ENCODE measurements at regions not wholly inside any gene's neighbourhood (a gene's known extent, or its start where the extent isn't known, plus 50 kb on each side); places are given as distances from the start of the nearest gene placed in this dataset.

DNA sequence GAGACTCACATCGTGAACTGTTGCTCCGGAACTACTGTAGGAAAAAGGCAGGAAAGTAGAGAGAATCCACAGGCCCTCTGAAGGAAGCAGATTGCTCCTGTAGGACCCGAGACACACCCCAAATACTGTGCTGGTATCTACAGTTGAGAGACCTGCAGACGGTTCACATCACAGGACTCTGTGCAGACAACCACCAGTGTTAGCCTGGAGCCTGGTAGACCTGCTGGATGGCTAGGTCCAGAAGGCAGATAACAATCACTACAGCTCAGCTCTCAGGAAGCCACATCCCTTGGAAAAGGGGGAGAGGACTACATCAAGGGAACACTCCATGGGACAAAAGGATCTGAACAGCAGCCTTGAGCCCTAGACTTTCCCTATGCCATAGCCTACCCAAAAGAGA, 311.8 kb upstream of the PRKCQ start:
- H3K4me2 ChIP-seq (ENCODE audit: insufficient read depth, low read length, poor library complexity, severe bottlenecking): no peak overlapping the region
- H3K9me3 ChIP-seq (replicated peaks in 1 of 2; ENCODE audit: control insufficient read depth in 2 of 2, insufficient read depth in 1 of 2, low read depth in 1 of 2, low read length in 2 of 2): peaks cover 0 to 2% of the 10 kb centered on the region in 2 donors
- peaks cover 0 to 3% of the 10 kb centered on the region in 2 donors for H3K4me1 ChIP-seq (ENCODE audit: control insufficient read depth in 2 of 2, insufficient read depth in 1 of 2, low read depth in 1 of 2, low read length in 2 of 2)
- H3K9ac ChIP-seq (ENCODE audit: low read depth, low read length, poor library complexity): no peak overlapping the region
- no peak overlapping the region for H3K4me3 ChIP-seq (ENCODE audit: low read length in 2 of 2)
- no peak overlapping the region for H4K8ac ChIP-seq (ENCODE audit: low read depth, low read length)
- H2BK12ac ChIP-seq (ENCODE audit: low read length): no peak overlapping the region
- no peak overlapping the region for H2BK15ac ChIP-seq (ENCODE audit: low read length)
- no peak overlapping the region for H3K4ac ChIP-seq (ENCODE audit: low read length)
- H3K27me3 ChIP-seq (ENCODE audit: control insufficient read depth in 3 of 3, insufficient read depth in 3 of 3, low read depth in 1 of 3, low read length in 3 of 3): no peaks in the 10 kb centered on the region
- no peak overlapping the region for H4K91ac ChIP-seq (ENCODE audit: low read depth, low read length, poor library complexity)
- H3K79me1 ChIP-seq (ENCODE audit: low read depth, low read length): no peaks in the 10 kb centered on the region
- no CpG with 5 or more reads among the region's 4 CpGs for WGBS, 2 donors (ENCODE audit: extremely low coverage in 2 of 2, insufficient read length in 2 of 2, insufficient replicate concordance in 1 of 2)
- H2AK5ac ChIP-seq (ENCODE audit: low read depth, low read length): no peak overlapping the region
- no peaks in the 10 kb centered on the region for H3K36me3 ChIP-seq (replicated peaks in 1 of 2; ENCODE audit: control insufficient read depth in 2 of 2, insufficient read depth in 2 of 2, low read length in 2 of 2)
- H3K18ac ChIP-seq (ENCODE audit: low read length): no peak overlapping the region
- H3K23ac ChIP-seq (ENCODE audit: low read depth, low read length, poor library complexity): no peak overlapping the region
- no peak overlapping the region for H2BK5ac ChIP-seq (ENCODE audit: low read length)
- H2BK120ac ChIP-seq (ENCODE audit: low read depth, low read length): no peak overlapping the region
- DNase-seq (ENCODE audit: low spot score): no peak
- H2AFZ ChIP-seq (ENCODE audit: low read length): no peak overlapping the region
- no peak overlapping the region for H3K14ac ChIP-seq (ENCODE audit: low read length)
- no peak overlapping the region for H3K27ac ChIP-seq (replicated peaks; ENCODE audit: low read length)

DNA sequence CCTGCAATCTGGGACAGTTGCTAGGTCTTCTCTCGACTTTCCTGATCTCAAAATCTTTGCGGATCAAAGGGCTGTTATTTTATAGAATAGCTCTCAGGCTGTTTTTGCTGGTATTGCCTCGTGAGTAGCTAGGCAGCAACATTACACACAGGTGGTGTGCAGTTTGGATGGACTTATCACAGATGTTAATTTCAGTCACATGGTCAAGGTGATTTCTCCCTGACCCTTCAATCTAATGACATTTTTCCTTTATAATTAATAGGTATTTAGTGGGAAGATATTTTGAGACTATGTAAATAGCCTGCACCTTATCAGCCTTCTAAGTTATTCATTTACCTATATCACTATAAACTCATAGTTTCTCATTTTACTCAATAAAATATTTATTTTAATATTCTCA, 309.6 kb upstream of the PRKCQ start:
- no peak overlapping the region for H3K27ac ChIP-seq (replicated peaks; ENCODE audit: low read length)
- no peak overlapping the region for H2BK15ac ChIP-seq (ENCODE audit: low read length)
- H3K4me3 ChIP-seq (ENCODE audit: low read length in 2 of 2): no peak overlapping the region
- H2BK120ac ChIP-seq (ENCODE audit: low read depth, low read length): no peak overlapping the region
- no peak overlapping the region for H2BK5ac ChIP-seq (ENCODE audit: low read length)
- no peak overlapping the region for H3K14ac ChIP-seq (ENCODE audit: low read length)
- no peak overlapping the region for H3K23ac ChIP-seq (ENCODE audit: low read depth, low read length, poor library complexity)
- no peak overlapping the region for H2AK5ac ChIP-seq (ENCODE audit: low read depth, low read length)
- no CpG with 5 or more reads among the region's 3 CpGs for WGBS, 2 donors (ENCODE audit: extremely low coverage in 2 of 2, insufficient read length in 2 of 2, insufficient replicate concordance in 1 of 2)
- no peak for DNase-seq (ENCODE audit: low spot score)
- no peak overlapping the region for H4K8ac ChIP-seq (ENCODE audit: low read depth, low read length)
- no peak overlapping the region for H2AFZ ChIP-seq (ENCODE audit: low read length)
- H2BK12ac ChIP-seq (ENCODE audit: low read length): no peak overlapping the region
- H3K9ac ChIP-seq (ENCODE audit: low read depth, low read length, poor library complexity): no peak overlapping the region
- no peak overlapping the region for H3K4ac ChIP-seq (ENCODE audit: low read length)
- H3K18ac ChIP-seq (ENCODE audit: low read length): no peak overlapping the region
- no peak overlapping the region for H3K4me2 ChIP-seq (ENCODE audit: insufficient read depth, low read length, poor library complexity, severe bottlenecking)
- H3K27me3 ChIP-seq (ENCODE audit: control insufficient read depth in 3 of 3, insufficient read depth in 3 of 3, low read depth in 1 of 3, low read length in 3 of 3): no peaks in the 10 kb centered on the region
- no peaks in the 10 kb centered on the region for H3K79me1 ChIP-seq (ENCODE audit: low read depth, low read length)
- H4K91ac ChIP-seq (ENCODE audit: low read depth, low read length, poor library complexity): no peak overlapping the region
- peaks cover 0 to 2% of the 10 kb centered on the region in 2 donors for H3K9me3 ChIP-seq (replicated peaks in 1 of 2; ENCODE audit: control insufficient read depth in 2 of 2, insufficient read depth in 1 of 2, low read depth in 1 of 2, low read length in 2 of 2)
- peaks cover 0 to 3% of the 10 kb centered on the region in 2 donors for H3K4me1 ChIP-seq (ENCODE audit: control insufficient read depth in 2 of 2, insufficient read depth in 1 of 2, low read depth in 1 of 2, low read length in 2 of 2)
- H3K36me3 ChIP-seq (replicated peaks in 1 of 2; ENCODE audit: control insufficient read depth in 2 of 2, insufficient read depth in 2 of 2, low read length in 2 of 2): no peaks in the 10 kb centered on the region

DNA sequence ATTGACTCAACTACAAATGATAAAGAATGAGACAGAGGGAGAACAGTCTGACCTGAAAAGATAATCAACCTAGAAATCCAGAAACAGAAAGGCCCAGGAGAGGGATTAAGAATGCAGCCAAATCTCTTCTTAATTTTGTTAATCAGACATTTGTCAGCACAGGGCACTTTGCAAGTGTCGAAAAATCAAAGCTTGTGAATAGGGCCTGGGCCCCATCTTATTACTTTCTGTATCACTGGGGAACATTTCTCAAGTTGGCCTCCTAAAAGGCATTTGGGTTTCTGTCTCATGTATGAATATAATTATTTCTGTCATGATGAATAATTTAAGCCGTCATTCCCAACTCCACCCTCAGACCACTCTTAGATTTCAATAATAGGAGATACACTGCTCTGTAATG, 308.4 kb upstream of the PRKCQ start:
- Histone ChIP-seq H4K91ac (ENCODE audit: low read depth, low read length, poor library complexity) (no peak overlapping the region), H3K36me3 (replicated peaks in 1 of 2; ENCODE audit: control insufficient read depth in 2 of 2, insufficient read depth in 2 of 2, low read length in 2 of 2) (no peaks in the 10 kb centered on the region), H2AK5ac (ENCODE audit: low read depth, low read length) (no peak overlapping the region), H2BK15ac (ENCODE audit: low read length) (no peak overlapping the region), H3K27me3 (ENCODE audit: control insufficient read depth in 3 of 3, insufficient read depth in 3 of 3, low read depth in 1 of 3, low read length in 3 of 3) (no peaks in the 10 kb centered on the region), H3K14ac (ENCODE audit: low read length) (no peak overlapping the region), H4K8ac (ENCODE audit: low read depth, low read length) (no peak overlapping the region), H3K18ac (ENCODE audit: low read length) (no peak overlapping the region), H2AFZ (ENCODE audit: low read length) (no peak overlapping the region), H2BK5ac (ENCODE audit: low read length) (no peak overlapping the region), H3K4me1 (ENCODE audit: control insufficient read depth in 2 of 2, insufficient read depth in 1 of 2, low read depth in 1 of 2, low read length in 2 of 2) (peaks cover 0 to 5% of the 10 kb centered on the region in 2 donors), H2BK12ac (ENCODE audit: low read length) (no peak overlapping the region), H3K4me2 (ENCODE audit: insufficient read depth, low read length, poor library complexity, severe bottlenecking) (no peak overlapping the region), H3K4ac (ENCODE audit: low read length) (no peak overlapping the region), H3K4me3 (ENCODE audit: low read length in 2 of 2) (no peak overlapping the region), H3K23ac (ENCODE audit: low read depth, low read length, poor library complexity) (no peak overlapping the region), H2BK120ac (ENCODE audit: low read depth, low read length) (no peak overlapping the region), H3K9me3 (replicated peaks in 1 of 2; ENCODE audit: control insufficient read depth in 2 of 2, insufficient read depth in 1 of 2, low read depth in 1 of 2, low read length in 2 of 2) (peaks cover 0 to 3% of the 10 kb centered on the region in 2 donors), H3K27ac (replicated peaks; ENCODE audit: low read length) (no peak overlapping the region), H3K9ac (ENCODE audit: low read depth, low read length, poor library complexity) (no peak overlapping the region), H3K79me1 (ENCODE audit: low read depth, low read length) (no peaks in the 10 kb centered on the region)
- DNase-seq (ENCODE audit: low spot score): no peak
- WGBS, 2 donors (ENCODE audit: extremely low coverage in 2 of 2, insufficient read length in 2 of 2, insufficient replicate concordance in 1 of 2): no CpG with 5 or more reads among the region's 2 CpGs

DNA sequence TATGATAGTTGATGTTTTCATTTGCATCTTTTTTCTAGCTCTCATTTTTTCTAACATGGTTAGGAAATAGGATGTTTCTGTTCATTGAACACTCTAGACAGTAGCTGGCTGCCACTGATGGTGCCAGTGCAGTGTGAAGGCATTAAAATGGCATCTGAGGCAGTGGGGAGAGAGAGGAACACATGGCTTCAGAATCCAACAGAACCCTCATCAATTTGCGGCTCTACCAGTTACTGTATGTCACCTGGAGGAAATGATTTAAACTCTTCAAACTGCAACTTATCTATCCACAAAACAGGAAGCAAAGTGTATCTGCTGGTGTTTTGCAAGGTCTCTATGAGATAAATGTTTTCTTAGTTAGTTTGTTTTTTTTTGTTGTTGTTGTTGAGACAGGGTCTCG, 305.2 kb upstream of the PRKCQ start:
- H3K23ac ChIP-seq (ENCODE audit: low read depth, low read length, poor library complexity): no peak overlapping the region
- no peak overlapping the region for H3K4me2 ChIP-seq (ENCODE audit: insufficient read depth, low read length, poor library complexity, severe bottlenecking)
- no peak overlapping the region for H3K9ac ChIP-seq (ENCODE audit: low read depth, low read length, poor library complexity)
- H3K27ac ChIP-seq (replicated peaks; ENCODE audit: low read length): no peak overlapping the region
- no peak overlapping the region for H3K18ac ChIP-seq (ENCODE audit: low read length)
- no peak overlapping the region for H2BK12ac ChIP-seq (ENCODE audit: low read length)
- peaks cover 0 to 5% of the 10 kb centered on the region in 2 donors for H3K4me1 ChIP-seq (ENCODE audit: control insufficient read depth in 2 of 2, insufficient read depth in 1 of 2, low read depth in 1 of 2, low read length in 2 of 2)
- H2BK15ac ChIP-seq (ENCODE audit: low read length): no peak overlapping the region
- H2BK120ac ChIP-seq (ENCODE audit: low read depth, low read length): no peak overlapping the region
- no peak for DNase-seq (ENCODE audit: low spot score)
- no peak overlapping the region for H2AK5ac ChIP-seq (ENCODE audit: low read depth, low read length)
- H4K91ac ChIP-seq (ENCODE audit: low read depth, low read length, poor library complexity): no peak overlapping the region
- no peaks in the 10 kb centered on the region for H3K79me1 ChIP-seq (ENCODE audit: low read depth, low read length)
- H3K27me3 ChIP-seq (ENCODE audit: control insufficient read depth in 3 of 3, insufficient read depth in 3 of 3, low read depth in 1 of 3, low read length in 3 of 3): no peaks in the 10 kb centered on the region
- no peaks in the 10 kb centered on the region for H3K36me3 ChIP-seq (replicated peaks in 1 of 2; ENCODE audit: control insufficient read depth in 2 of 2, insufficient read depth in 2 of 2, low read length in 2 of 2)
- H3K4me3 ChIP-seq (ENCODE audit: low read length in 2 of 2): no peak overlapping the region
- peaks cover 0 to 3% of the 10 kb centered on the region in 2 donors for H3K9me3 ChIP-seq (replicated peaks in 1 of 2; ENCODE audit: control insufficient read depth in 2 of 2, insufficient read depth in 1 of 2, low read depth in 1 of 2, low read length in 2 of 2)
- WGBS, 2 donors (ENCODE audit: extremely low coverage in 2 of 2, insufficient read length in 2 of 2, insufficient replicate concordance in 1 of 2): no CpG with 5 or more reads among the region's 2 CpGs
- no peak overlapping the region for H3K14ac ChIP-seq (ENCODE audit: low read length)
- no peak overlapping the region for H4K8ac ChIP-seq (ENCODE audit: low read depth, low read length)
- H2BK5ac ChIP-seq (ENCODE audit: low read length): no peak overlapping the region
- no peak overlapping the region for H2AFZ ChIP-seq (ENCODE audit: low read length)
- no peak overlapping the region for H3K4ac ChIP-seq (ENCODE audit: low read length)

All from neuronal stem cell (in vitro differentiated cells).